ENCODE measurements at regions not wholly inside any gene's neighbourhood (a gene's known extent, or its start where the extent isn't known, plus 50 kb on each side); places are given as distances from the start of the nearest gene placed in this dataset.
A peak's percentile ranks its signal among the peaks of the same experiment; 100 is the strongest.

- no peak for DNase-seq
- intact Hi-C loops (cut with DNase I): no loop called here
Observed at GRCh38 chr3:139793408-139793807, 115.6 kb upstream of the NMNAT3 start.

GRCh38 chr3:139780593-139780992, 102.8 kb upstream of the NMNAT3 start:
- intact Hi-C loops (cut with DNase I): no loop called here
- DNase-seq: no peak

GRCh38 chr3:139778682-139779233, 101.0 kb upstream of the NMNAT3 start:
- DNase-seq: no peak
- intact Hi-C loops (cut with DNase I): no loop called here

- peak in 2 of 10 donors; percentile 9 to 10 for DNase-seq
- intact Hi-C loops (cut with DNase I): no loop called here
Observed at GRCh38 chr3:139774560-139775302, 97.0 kb upstream of the NMNAT3 start.

GRCh38 chr3:139772539-139773500, 95.0 kb upstream of the NMNAT3 start:
- DNase-seq: no peak
- intact Hi-C loops (cut with DNase I): no loop called here

GRCh38 chr3:139771331-139771730, 93.6 kb upstream of the NMNAT3 start:
- DNase-seq: no peak
- intact Hi-C loops (cut with DNase I): no loop called here

GRCh38 chr3:139770577-139770976, 92.8 kb upstream of the NMNAT3 start:
- DNase-seq: no peak
- intact Hi-C loops (cut with DNase I): no loop called here

GRCh38 chr3:139769796-139770195, 92.0 kb upstream of the NMNAT3 start:
- no peak for DNase-seq
- intact Hi-C loops (cut with DNase I): no loop called here

GRCh38 chr3:139764936-139765335, 87.2 kb upstream of the NMNAT3 start:
- intact Hi-C loops (cut with DNase I): no loop called here
- DNase-seq: no peak

- intact Hi-C loops (cut with DNase I): no loop called here
- DNase-seq: no peak
Observed at GRCh38 chr3:139764069-139764905, 86.5 kb upstream of the NMNAT3 start.

- intact Hi-C loops (cut with DNase I): no loop called here
- no peak for DNase-seq
Observed at GRCh38 chr3:139762302-139762701, 84.5 kb upstream of the NMNAT3 start.

- no peak for DNase-seq
- intact Hi-C loops (cut with DNase I): no loop called here
Observed at GRCh38 chr3:139759470-139759869, 81.7 kb upstream of the NMNAT3 start.

GRCh38 chr3:139758654-139759291, 81.0 kb upstream of the NMNAT3 start:
- no peak for DNase-seq
- intact Hi-C loops (cut with DNase I): no loop called here

- intact Hi-C loops (cut with DNase I): no loop called here
- no peak for DNase-seq
Observed at GRCh38 chr3:139757448-139758030, 79.8 kb upstream of the NMNAT3 start.

GRCh38 chr3:139756529-139757103, 78.8 kb upstream of the NMNAT3 start:
- no peak for DNase-seq
- intact Hi-C loops (cut with DNase I): no loop called here

- no peak for DNase-seq
Observed at GRCh38 chr3:139755551-139755950, 77.8 kb upstream of the NMNAT3 start.

GRCh38 chr3:139751789-139752188, 74.0 kb upstream of the NMNAT3 start:
- intact Hi-C loops (cut with DNase I): no loop called here
- no peak for DNase-seq

More at GRCh38 chr3:139755551-139755950, 77.8 kb upstream of the NMNAT3 start:
- intact Hi-C loops (cut with DNase I): no loop called here

- intact Hi-C loops (cut with DNase I): no loop called here
- DNase-seq: no peak
Observed at GRCh38 chr3:139746481-139746880, 68.7 kb upstream of the NMNAT3 start.

- DNase-seq: no peak
- intact Hi-C loops (cut with DNase I): no loop called here
Observed at GRCh38 chr3:139745831-139746230, 68.1 kb upstream of the NMNAT3 start.
